Stimulated activated CD4-positive, alpha-beta T cell treated with anti-CD3 and anti-CD28 coated beads, Interleukin-2, amount 100 ng/mL, for 24 hours (primary cell): ENCODE measurements at regions not wholly inside any gene's neighbourhood (a gene's known extent, or its start where the extent isn't known, plus 50 kb on each side); places are given as distances from the start of the nearest gene placed in this dataset.

Source experiments
- DNase-seq, 2 donors: peaks; one replicate each; pipeline ENCODE4 v3.0.0-alpha.2; 2020

DNA sequence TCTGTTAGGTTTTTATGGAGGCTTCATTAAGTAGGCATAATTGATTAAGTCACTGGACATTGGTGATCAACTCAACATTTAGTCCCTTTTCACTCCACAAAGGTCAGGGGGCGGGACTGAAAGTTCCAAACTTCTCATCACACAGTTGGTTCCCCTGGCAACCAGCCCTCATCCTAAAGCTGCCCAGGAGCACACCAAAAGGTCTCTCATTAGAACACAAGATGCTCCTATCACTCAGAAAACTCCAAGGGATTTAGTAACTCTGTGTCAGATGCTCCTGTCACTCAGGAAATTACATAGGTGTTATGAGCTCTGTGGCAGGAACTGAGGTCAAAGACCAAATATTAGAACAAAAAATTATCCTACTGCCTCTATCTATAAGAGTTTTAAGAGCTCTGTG, 321.5 kb downstream of the OTOL1 start:
- no peak for DNase-seq

DNA sequence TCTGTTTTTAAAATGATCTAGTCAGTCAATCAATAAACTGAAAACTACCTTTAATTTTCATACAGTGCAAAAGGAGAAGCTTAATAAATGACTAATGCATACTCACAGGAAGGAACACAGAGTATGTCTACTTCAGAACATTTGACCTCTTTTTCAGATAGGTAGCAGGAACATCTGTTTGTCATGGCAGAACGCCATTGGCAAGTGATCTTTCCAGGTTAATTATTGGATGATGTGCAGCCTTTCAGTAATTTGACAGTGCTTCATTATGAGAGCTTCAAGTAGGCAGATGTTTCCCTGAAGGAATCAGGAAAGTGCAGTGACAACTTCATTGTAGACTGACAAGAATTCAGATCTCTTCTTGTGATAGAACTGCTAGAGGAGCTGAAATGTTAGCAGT, 325.0 kb downstream of the OTOL1 start:
- DNase-seq = no peak

DNA sequence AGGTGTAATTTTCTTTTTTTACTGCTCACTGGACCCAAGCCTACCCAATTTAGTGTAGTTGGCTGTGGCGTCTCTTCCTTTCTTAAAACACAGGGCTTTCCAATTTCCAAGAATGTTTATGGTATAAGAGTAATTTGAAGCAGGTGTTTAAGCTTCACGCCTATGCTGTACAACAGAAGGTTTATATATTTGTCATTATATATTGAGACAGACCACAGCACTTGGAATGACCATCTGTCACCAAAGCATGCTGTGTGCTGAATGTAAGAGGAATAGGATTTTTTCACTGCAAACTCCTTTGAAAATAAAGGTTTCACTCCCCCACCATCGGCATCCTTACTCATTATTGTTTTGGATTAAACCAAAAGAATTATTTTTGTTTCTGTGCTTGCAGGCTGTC, 325.7 kb downstream of the OTOL1 start:
- no peak for DNase-seq

DNA sequence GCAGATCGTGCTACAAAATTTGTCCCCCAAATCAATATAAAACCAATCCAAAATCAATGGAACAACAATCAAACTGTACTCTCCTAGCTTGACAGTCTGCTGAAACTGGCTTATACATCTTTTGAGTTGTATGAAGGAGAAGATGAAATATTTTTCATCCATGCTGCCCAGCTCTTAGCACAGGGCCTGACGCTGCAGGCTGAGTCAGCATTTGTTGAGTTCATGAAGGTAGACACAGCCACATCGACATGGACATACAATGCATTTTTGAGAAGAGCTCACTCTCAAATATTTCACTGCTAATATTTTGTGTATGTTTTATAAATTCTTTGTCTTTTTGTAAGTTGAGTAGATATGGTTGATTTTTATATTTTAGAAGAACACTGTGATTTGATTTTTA, 327.3 kb downstream of the OTOL1 start:
- DNase-seq = no peak

DNA sequence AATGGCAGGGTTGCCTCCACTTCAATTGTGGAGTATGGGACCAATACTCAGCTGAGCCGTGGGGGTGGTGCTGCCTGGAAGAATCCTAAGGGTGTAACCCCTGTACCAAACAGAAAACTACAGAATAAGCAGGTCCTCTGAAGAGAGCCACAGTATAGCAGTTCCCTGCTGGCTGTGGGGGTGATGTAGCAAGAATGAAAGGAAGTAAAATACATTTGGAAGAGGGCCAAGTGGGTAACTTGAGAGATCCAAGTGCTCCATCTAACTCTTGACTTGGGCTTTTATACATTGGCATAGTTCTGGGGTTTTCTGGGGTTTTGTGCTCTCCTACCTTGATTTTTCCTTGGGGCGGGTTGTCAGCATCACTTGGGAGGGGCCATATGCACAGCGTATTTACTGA, 341.4 kb downstream of the OTOL1 start:
- no peak for DNase-seq

DNA sequence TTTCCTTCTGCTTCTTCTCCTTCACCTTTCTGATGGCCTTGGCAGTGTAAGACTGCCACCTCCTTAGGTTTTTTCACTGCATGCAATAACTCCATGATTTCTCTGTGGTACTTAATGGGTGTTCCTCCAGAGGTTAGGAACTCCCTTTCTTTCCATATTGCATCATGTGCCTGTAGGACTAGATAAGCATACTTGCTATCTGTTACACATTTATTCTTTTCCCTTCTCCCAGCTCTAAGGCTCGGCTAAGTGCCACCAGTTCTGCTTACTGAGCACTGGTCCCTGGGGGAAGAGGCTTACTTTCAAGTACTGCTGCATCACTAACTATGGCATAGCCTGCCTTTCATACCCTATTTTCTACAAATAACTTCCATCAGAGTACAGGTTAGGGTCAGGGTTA, 351.8 kb downstream of the OTOL1 start:
- DNase-seq = no peak

DNA sequence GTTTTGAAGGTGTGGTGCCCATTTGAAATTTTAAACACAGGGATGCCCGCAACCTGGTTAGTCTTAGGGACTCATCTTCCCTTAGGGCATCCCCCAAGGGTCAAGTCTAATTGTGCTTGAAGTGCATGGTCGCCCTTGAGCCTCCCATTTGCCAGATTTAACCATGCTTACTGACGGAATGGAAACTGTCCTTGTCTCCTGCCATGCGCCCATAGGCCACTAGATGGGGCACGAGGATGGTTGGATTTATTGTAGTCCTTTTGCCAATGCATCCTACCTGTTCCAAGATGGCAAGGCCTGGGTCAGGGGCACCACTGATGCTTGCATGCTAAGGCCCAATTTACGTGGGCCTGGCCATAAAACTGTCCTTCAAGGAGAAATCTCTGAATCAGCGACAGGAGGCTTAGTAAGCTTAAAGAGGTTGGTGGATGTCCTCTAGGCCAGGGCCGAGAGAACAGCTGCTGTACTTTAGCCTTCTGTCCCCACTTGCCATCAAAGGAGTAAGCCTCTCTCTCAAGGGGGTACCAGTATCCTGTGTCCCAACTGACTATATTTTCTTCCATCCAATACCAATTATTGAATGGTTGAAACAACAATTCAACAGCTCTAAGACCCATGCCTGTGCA, 355.4 kb downstream of the OTOL1 start:
- peak; percentile 21 to 55 for DNase-seq

DNA sequence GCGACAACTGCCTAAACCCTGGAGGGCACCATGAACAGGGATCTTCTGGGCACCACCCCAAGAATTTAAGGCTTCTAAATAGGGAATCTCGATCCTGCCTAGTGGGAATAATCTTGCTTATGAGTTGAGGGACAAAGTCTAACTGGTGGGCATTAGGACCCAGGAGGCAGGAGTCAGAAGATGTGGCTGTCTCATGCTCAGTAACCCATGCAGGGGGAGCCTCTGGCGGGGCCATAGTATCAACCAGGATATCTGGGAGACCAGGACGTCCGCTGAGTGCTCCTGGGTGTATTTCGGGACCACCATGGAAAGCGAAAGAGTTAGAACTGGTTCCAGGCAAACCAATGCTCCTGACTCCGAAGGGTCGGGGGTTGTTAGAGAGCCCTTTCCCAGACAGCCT, 356.1 kb downstream of the OTOL1 start:
- DNase-seq = no peak

DNA sequence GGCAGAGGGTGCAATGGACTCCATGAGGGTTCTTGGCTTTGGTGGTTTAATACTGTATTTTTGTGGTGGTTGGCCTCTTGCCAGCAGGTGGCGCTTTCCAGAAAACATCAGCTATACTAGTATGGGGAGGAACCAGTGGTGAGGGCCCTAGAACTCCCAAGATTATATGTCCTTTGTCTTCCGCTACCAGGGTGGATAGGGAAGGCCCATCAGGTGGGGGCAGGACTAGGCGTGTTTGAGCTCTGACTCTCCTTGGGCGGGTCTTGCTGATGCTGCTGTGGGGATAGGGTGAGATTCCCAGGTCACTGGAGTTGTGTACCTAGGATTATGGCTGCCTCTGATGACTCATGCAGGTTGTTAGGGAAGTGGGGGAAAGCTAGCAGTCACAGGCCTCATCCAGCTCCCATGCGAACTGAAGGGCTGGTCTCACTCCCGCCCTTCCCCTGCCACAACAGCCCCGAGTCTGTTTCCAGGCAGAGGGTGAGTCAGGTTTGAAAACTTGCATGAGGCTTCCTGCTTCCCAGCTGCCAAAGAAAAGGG, 357.7 kb downstream of the OTOL1 start:
- peak in 1 of 2 donors; percentile 23 for DNase-seq

DNA sequence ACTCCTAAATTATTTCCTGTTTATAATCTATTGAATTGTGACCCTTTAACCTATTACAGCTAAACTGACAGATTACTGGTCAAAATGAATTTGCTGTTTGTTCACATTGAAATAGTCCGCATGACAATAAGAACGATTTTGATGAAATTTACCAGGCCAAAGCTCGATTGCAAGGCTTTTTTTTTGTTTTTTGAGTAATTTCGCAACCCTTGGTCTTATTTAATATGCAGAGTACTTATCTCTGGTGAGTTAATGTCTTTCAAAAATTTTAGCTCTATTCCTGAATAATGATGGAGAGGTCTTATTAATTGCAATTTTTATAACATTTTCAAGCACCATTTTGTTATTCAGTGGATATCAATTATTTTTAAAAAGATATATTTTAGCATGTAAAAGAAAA, 362.4 kb downstream of the OTOL1 start:
- DNase-seq = no peak

DNA sequence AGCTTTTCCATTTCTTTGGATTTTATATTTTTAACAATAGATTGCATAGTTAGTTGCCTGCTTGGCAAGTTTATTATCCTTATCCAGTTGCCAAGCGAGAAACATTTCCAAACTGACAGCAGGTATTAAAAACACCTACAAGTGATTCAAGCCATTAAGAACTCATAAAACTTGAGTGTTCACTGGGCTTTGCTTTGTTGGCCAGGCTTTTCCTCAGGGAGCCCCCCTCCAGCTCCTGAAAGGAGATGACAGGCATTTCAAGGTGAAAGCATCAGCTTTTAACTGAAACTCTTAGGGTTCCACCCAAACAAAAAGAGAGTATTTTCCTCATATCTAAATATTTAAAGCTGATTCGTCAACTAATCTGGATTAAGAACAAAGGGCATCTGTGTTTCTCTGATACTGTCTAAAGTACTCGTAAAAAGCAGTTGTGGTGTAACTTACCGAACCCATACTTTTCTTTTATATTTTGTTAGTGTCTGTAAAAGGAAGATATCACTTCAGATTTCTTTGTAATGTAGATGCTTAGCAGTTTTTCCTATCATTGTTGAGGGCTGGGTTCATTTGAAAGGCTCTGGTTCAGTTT, 363.4 kb downstream of the OTOL1 start:
- no peak for DNase-seq

DNA sequence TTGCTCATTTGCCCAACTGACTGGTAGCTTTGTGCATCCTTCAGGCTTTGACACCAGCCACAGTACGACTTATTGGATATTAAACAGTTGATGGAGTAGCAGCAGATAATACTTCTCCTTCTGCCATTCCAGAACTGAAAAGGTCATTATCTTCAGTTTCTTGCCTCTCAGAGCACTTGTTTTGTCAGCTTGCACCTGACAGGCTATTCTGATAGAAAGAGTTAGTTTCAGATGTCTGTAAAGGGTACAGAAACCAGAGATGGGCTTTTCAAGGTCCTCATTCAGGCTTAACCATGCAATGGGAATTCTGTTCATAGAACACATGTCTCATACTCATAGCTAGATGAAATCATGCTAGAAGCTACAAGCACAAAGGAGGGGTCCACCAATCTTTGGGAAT, 367.2 kb downstream of the OTOL1 start:
- no peak for DNase-seq

DNA sequence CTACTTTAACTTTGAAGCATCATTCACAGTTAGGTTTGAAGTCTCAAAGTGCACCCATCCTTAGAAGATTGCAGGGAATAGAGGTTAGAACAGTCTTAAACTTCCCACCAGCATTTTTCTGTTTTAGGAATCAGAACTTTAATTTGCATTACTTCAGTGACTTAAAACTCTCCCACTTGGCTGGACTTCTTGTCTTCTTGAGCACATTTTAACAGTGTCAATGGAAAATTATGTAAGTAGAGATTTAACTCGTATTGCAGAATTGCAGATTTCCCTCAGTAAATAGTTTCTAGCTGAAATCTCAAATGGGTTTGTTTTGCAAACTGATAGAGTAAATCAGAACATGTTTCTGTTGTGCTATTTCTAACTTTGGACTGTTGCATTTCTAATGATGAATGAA, 369.6 kb downstream of the OTOL1 start:
- no peak for DNase-seq

DNA sequence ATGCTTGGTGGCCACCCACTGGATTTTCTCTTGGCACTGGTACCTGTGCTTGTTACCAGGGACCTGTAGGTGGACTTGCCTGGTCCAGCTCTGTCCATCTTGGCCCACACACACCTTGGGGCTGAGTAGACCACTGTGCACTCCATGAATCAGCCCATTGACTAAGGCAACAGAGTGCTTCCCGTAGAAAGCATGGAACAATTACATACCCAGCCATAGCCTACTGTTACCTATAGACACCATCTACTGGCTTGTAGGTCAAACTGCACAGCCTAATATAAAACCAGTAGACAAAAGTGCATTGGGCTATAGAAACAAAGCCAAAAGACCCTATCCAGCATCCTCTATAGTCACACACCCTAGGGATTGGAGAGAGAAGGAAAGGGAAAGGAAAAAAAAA, 378.9 kb downstream of the OTOL1 start:
- DNase-seq = no peak

DNA sequence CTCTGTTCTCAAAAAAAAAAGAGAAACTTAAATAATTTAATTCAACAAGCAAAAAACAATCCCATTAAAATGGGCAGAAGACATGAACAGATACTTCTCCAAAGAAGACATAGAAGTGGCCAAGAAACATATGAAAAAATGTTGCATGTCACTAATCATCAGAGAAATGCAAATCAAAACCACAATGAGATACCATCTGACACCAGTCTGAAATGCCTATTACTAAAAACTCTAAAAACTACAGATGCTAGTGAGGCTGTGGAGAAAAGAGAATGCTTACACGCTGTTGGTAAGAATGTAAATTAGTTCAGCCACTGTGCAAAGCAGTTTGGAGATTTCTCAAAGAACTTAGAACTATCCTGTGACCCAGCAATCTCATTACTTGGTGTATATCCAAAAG, 382.9 kb downstream of the OTOL1 start:
- no peak for DNase-seq

DNA sequence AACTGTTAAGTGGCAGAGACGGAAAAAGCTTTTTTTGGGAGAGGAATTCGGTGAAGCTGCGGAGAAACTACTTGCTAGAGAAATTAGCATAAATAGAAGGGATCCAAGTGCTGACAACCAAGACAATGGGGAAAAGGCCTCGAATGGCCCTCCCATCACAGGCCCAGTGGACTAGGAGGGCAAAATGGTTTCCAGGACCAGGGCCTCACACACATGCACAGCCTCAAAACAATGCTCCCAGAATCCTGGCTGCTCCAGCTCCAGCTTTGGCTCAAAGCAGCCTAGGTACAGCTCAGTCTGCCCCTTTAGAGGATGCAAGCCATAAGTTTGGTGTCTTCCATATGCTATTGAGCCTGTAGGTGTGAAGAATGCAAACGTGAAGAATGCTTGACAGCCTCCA, 388.2 kb downstream of the OTOL1 start:
- DNase-seq = no peak

DNA sequence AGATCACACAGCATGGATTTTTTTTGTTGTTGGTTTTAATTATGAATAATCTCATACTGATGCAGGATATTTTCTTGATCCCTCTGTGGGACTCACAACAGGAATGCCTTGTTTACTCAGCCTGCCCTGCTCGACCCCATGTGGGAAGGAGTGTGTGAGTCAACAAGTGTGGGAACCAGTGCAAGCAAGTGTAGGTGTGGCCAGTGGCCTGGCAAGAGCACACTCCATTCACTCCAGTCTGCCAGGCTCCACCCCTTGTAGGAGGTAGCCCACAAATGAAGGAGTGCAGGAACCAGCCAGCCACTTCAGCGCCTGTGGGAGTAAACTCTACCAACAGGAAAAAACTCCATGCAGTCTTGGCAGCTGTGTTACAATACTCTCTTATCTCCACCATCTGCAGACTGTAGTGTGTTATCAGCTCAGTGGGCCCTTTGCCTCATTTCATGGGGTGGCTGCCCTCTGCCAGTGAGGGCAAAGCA, 393.6 kb downstream of the OTOL1 start:
- no peak for DNase-seq

DNA sequence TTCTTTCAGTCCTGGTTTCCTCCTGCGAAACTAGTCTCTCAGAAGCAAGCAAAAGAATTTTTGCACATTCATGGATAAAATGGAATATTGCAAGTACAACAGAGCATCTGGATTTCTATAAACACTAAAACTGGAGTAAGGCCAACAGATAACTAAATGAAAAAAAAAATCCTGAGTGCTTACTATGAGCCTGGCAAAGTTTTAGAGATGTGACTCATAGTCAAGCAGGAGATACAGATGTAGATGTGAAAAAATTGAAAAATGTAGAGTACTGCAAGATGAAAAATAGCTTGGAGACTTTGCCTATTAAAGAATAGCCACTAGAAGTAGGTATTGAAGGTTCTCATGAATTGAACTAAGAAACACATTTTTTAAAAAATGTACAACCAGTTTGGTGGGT, 397.4 kb downstream of the OTOL1 start:
- DNase-seq = no peak

DNA sequence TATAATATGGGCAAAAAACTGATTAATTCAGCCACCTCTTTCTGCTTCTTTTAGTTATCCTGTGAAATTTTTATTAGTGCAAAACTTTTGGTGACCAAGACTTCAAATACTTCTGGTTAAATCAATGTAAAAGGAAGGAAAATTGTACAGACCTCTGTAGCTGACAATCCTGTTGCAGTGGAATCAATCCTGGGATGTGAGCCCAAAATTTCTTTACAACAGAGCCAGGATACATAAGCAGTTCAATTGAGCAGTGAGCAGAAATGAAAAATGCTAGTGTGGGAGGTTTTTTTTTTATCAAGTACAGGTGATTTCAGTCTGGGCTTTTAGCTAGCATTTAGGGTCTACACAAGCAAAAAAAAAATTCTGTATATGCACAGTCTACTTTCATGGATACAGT, 398.0 kb downstream of the OTOL1 start:
- DNase-seq = no peak

DNA sequence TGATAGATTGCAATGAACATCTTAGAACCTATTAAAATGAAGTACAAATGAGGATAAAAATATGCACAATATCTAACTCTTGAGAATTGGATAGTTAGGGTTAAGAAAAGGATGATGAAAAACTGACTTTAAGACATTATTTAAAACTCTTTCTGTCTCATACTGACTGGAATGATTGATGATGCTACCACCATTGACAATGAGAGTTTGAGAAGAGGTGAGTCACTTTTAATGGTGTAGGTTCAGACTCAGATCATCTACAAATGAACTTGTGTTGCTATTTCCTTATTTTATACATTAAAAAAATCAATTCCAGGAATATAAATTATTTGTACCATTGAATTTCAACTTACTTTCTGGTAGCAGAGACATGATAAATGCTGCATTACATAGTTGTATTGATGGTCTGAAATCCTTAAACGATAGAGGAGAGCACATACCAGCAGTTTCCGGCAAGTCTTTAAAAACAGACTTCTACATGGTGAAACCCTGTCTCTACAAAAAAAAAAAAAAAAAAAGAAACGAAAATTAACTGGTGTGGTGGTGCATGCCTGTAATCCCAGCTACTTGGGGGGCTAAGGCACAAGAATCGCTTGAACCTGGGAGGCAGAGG, 409.0 kb downstream of the OTOL1 start:
- DNase-seq = no peak

DNA sequence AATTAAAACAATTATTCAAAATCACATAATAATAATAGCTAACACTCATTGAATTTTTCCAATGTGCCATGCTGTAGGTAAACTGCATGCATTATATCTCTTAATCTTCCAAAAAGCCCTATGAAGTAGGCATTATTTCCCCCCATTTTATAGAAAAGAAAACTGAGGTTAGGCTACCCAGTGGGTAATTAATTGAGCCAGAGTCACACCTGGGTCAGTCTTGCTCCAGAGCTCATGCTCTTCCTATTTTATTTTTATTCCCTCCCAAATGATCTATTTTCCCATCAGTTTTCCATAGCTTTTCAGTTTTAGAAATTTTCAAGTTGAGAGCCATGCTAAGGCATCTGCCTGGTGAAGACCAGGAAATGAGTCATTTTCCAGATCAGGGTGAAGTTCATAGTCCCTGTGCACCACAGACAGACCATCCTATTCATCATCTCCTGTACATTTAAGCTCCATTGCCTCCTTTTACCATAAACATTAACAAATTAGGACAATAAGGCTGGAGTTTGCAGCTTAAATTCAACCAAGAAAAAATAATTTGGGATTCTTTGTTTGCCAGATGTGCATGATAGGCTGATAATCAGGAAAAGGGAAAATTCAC, 417.3 kb downstream of the OTOL1 start:
- DNase-seq = no peak

DNA sequence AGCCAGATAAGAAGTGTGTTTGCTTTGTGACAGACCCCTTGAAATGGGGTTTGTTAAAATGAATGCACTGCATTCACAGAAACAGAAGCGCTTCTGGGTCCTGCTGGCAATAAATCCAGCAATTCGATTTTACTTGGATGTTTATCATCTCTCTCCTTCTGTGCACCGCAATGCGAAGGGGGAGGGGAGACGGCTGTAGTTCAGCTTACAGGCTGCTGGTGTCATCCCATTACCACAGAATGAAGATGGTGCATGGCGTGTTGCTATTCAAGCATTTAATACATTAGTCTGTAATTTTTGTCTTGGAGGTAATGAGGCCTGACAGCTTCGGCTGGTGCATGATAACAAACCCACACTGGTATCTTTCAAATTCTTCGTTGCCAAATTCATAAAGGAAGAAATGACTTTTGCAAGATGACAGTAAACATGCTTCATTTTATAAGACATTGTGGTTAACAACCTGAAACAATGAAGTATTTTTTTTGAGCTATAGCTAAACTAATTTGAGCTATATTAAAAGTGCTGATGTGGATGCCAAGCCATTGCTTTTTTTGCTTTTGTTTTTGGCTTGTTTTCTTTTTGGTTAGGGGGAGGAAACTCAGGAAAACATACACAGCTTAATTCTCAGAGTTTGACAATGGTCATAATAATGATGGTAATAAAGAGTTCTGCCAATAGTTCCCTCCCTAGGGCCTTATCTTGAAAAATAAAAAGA, 418.3 kb downstream of the OTOL1 start:
- no peak for DNase-seq

DNA sequence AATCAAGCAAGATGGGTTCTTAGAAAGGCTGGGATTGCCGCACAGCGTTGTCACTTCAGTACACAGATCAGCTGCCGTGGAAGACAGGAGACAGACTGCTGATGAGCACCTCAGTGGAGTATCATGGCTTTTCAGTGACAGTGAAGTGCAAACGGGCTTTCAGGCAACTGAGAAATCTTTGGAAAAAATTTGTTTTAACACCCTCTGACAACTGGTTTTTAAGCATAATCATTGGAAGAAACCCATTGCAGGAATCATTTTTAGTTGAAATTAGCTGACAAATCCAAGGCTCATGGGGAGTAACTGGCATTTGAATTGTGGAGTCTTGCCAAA, 418.8 kb downstream of the OTOL1 start:
- DNase-seq = no peak

DNA sequence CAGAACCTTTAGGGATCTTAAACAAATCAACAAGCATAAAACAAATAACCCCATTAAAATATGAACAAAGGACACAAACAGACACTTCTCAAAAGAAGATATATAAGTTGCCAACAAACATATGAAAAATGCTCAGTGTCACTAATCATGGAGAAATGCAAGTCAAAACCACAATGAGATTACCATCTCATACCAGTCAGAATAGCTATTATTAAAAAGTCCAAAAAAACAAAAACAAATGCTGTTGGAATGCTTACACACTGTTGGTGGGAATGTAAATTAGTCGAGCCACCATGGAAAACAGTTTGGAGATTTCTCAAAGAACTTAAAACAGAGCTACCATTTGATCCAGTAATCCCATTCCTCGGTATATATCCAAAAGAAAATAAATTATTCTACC, 423.6 kb downstream of the OTOL1 start:
- no peak for DNase-seq
